Adrenal gland (tissue), 5 donors: ENCODE measurements at regions not wholly inside any gene's neighbourhood (a gene's known extent, or its start where the extent isn't known, plus 50 kb on each side); places are given as distances from the start of the nearest gene placed in this dataset.

Source experiments
- POLR2A ChIP-seq, 2 donors: fragments of 450-650 bp; IDR thresholded peaks; one replicate each; pipeline ENCODE4 v1.6.1; 2017; ENCODE audit warnings: antibody characterized with exemption in 2 of 2, mild to moderate bottlenecking in 2 of 2, moderate library complexity in 1 of 2
- TF ChIP-seq, protein P1 (sequence below), 6 experiments: fragments of 450-650 bp in 4 of 6; fragments of 200-600 bp in 2 of 6; sonication (generic) in 1 of 6; IDR thresholded peaks; 1 replicate in 5 of 6; 2 replicates in 1 of 6; pipeline versions ENCODE4 v1.5.1 to v1.8.0; 2016 to 2021; ENCODE audit warnings: antibody characterized with exemption in 6 of 6, mild to moderate bottlenecking in 2 of 6, moderate library complexity in 1 of 6
- donor health status: DM: no; HTN: no; CAD: no.

GRCh38 chr2:150124739-150125138 is 362.7 kb downstream of the RND3 start:
- TF ChIP-seq, protein P1, sequence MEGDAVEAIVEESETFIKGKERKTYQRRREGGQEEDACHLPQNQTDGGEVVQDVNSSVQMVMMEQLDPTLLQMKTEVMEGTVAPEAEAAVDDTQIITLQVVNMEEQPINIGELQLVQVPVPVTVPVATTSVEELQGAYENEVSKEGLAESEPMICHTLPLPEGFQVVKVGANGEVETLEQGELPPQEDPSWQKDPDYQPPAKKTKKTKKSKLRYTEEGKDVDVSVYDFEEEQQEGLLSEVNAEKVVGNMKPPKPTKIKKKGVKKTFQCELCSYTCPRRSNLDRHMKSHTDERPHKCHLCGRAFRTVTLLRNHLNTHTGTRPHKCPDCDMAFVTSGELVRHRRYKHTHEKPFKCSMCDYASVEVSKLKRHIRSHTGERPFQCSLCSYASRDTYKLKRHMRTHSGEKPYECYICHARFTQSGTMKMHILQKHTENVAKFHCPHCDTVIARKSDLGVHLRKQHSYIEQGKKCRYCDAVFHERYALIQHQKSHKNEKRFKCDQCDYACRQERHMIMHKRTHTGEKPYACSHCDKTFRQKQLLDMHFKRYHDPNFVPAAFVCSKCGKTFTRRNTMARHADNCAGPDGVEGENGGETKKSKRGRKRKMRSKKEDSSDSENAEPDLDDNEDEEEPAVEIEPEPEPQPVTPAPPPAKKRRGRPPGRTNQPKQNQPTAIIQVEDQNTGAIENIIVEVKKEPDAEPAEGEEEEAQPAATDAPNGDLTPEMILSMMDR (IDR thresholded peaks at IDR 0.05): no peak
- TF ChIP-seq POLR2A (IDR thresholded peaks at IDR 0.05): no peak
